ENCODE measurements at regions not wholly inside any gene's neighbourhood (a gene's known extent, or its start where the extent isn't known, plus 50 kb on each side); places are given as distances from the start of the nearest gene placed in this dataset.
"Not testable (repeated sequence)": the region's sequence is repeated elsewhere in the genome, so short reads cannot be mapped to it uniquely, and the experiment has no call there.

DNA sequence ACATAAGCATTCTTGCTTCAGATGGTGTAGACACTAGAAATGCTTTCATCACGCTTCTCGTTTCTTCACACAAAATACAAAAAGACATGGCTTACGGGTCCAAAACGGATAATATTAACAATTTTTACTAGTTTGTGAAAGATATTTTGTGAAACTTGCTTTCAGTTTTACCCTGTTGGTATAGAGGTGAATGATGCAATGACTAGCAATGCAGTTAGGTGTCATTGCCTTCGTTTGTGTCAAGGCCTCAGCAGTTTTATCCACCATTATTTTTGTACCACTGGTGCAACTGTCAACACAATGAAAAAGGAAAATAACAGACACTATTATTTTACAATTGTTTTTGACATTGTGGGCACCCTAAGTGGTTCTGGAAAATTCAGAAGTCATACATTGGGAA, 323.0 kb downstream of the FLRT2 start:
- Histone ChIP-seq H3K27ac (ENCODE audit: low read length) (no peak overlapping the region), H3K36me3 (replicated peaks; ENCODE audit: insufficient read depth, low read length) (no peaks in the 10 kb centered on the region), H3K9me2 (replicated peaks; ENCODE audit: insufficient read depth, low read length) (no peaks in the 10 kb centered on the region), H3K4me1 (ENCODE audit: low read length) (no peaks in the 10 kb centered on the region), H3K9me3 (replicated peaks; ENCODE audit: insufficient read depth, low read length) (no peaks in the 10 kb centered on the region), H3K9ac (ENCODE audit: low read length) (no peak overlapping the region), H3K4me2 (ENCODE audit: low read depth, low read length) (no peak overlapping the region), H3F3A (ENCODE audit: insufficient read depth, low read length) (no peaks in the 10 kb centered on the region), H4K20me1 (ENCODE audit: insufficient read depth, low read length) (no peaks in the 10 kb centered on the region), H2AFZ (ENCODE audit: low read length) (no peak overlapping the region), H3K79me2 (ENCODE audit: low read length) (no peaks in the 10 kb centered on the region), H3K4me3 (ENCODE audit: low read length) (no peak overlapping the region), H3K27me3 (replicated peaks; ENCODE audit: insufficient read depth, low read length) (no peaks in the 10 kb centered on the region)
- TF ChIP-seq EZH2phosphoT487 (IDR thresholded peaks at IDR 0.05; ENCODE audit: low read length), result no peak
- TF ChIP-seq, protein P1, sequence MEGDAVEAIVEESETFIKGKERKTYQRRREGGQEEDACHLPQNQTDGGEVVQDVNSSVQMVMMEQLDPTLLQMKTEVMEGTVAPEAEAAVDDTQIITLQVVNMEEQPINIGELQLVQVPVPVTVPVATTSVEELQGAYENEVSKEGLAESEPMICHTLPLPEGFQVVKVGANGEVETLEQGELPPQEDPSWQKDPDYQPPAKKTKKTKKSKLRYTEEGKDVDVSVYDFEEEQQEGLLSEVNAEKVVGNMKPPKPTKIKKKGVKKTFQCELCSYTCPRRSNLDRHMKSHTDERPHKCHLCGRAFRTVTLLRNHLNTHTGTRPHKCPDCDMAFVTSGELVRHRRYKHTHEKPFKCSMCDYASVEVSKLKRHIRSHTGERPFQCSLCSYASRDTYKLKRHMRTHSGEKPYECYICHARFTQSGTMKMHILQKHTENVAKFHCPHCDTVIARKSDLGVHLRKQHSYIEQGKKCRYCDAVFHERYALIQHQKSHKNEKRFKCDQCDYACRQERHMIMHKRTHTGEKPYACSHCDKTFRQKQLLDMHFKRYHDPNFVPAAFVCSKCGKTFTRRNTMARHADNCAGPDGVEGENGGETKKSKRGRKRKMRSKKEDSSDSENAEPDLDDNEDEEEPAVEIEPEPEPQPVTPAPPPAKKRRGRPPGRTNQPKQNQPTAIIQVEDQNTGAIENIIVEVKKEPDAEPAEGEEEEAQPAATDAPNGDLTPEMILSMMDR (IDR thresholded peaks at IDR 0.05; ENCODE audit: low read length), result no peak
- DNase-seq, result no peak

- not testable (repeated sequence) for H3K27me3 ChIP-seq (replicated peaks; ENCODE audit: insufficient read depth, low read length); H3K9me2 ChIP-seq (replicated peaks; ENCODE audit: insufficient read depth, low read length); DNase-seq; H2AFZ ChIP-seq (ENCODE audit: low read length); H3K79me2 ChIP-seq (ENCODE audit: low read length); H3K4me1 ChIP-seq (ENCODE audit: low read length); H3K27ac ChIP-seq (ENCODE audit: low read length); H3K36me3 ChIP-seq (replicated peaks; ENCODE audit: insufficient read depth, low read length); H3K9ac ChIP-seq (ENCODE audit: low read length); H3K4me3 ChIP-seq (ENCODE audit: low read length); H4K20me1 ChIP-seq (ENCODE audit: insufficient read depth, low read length); H3K9me3 ChIP-seq (replicated peaks; ENCODE audit: insufficient read depth, low read length); H3F3A ChIP-seq (ENCODE audit: insufficient read depth, low read length); H3K4me2 ChIP-seq (ENCODE audit: low read depth, low read length)
Observed at GRCh38 chr14:85852123-85852522, 322.2 kb downstream of the FLRT2 start.

- H3K27ac ChIP-seq (ENCODE audit: low read length); H3K9me3 ChIP-seq (replicated peaks; ENCODE audit: insufficient read depth, low read length); DNase-seq; H3K9ac ChIP-seq (ENCODE audit: low read length); H3K4me3 ChIP-seq (ENCODE audit: low read length); H3F3A ChIP-seq (ENCODE audit: insufficient read depth, low read length); H3K9me2 ChIP-seq (replicated peaks; ENCODE audit: insufficient read depth, low read length); H2AFZ ChIP-seq (ENCODE audit: low read length); H3K79me2 ChIP-seq (ENCODE audit: low read length); H3K36me3 ChIP-seq (replicated peaks; ENCODE audit: insufficient read depth, low read length); H4K20me1 ChIP-seq (ENCODE audit: insufficient read depth, low read length); H3K4me2 ChIP-seq (ENCODE audit: low read depth, low read length); H3K27me3 ChIP-seq (replicated peaks; ENCODE audit: insufficient read depth, low read length); H3K4me1 ChIP-seq (ENCODE audit: low read length): not testable (repeated sequence)
Observed at GRCh38 chr14:85830549-85830948, 300.6 kb downstream of the FLRT2 start.

DNA sequence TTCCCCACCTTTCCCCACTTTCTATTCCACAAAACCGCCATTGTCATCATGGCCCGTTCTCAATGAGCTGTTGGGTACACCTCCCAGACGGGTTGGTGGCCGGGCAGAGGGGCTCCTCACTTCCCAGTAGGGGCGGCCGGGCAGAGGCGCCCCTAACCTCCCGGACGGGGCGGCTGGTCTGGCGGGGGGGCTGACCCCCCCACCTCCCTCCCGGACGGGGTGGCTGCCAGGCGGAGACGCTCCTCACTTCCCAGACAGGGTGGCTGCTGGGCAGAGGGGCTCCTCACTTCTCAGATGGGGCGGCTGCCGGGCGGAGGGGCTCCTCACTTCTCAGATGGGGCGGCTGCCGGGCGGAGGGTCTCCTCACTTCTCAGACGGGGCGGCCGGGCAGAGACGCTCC, 299.7 kb downstream of the FLRT2 start:
- not testable (repeated sequence) for H3K4me3 ChIP-seq (ENCODE audit: low read length); H3K4me2 ChIP-seq (ENCODE audit: low read depth, low read length); H3K9me3 ChIP-seq (replicated peaks; ENCODE audit: insufficient read depth, low read length); H3K9me2 ChIP-seq (replicated peaks; ENCODE audit: insufficient read depth, low read length); H4K20me1 ChIP-seq (ENCODE audit: insufficient read depth, low read length); H2AFZ ChIP-seq (ENCODE audit: low read length); H3K27ac ChIP-seq (ENCODE audit: low read length); DNase-seq; H3K36me3 ChIP-seq (replicated peaks; ENCODE audit: insufficient read depth, low read length); H3K27me3 ChIP-seq (replicated peaks; ENCODE audit: insufficient read depth, low read length); H3K4me1 ChIP-seq (ENCODE audit: low read length); H3K9ac ChIP-seq (ENCODE audit: low read length); H3F3A ChIP-seq (ENCODE audit: insufficient read depth, low read length); H3K79me2 ChIP-seq (ENCODE audit: low read length)

GRCh38 chr14:85824526-85824925, 294.6 kb downstream of the FLRT2 start:
- Histone ChIP-seq H3F3A (ENCODE audit: insufficient read depth, low read length) (no peaks in the 10 kb centered on the region), H3K27me3 (replicated peaks; ENCODE audit: insufficient read depth, low read length) (no peaks in the 10 kb centered on the region), H3K9me2 (replicated peaks; ENCODE audit: insufficient read depth, low read length) (no peaks in the 10 kb centered on the region), H3K4me1 (ENCODE audit: low read length) (no peaks in the 10 kb centered on the region), H2AFZ (ENCODE audit: low read length) (no peak overlapping the region), H3K9me3 (replicated peaks; ENCODE audit: insufficient read depth, low read length) (no peaks in the 10 kb centered on the region), H3K27ac (ENCODE audit: low read length) (no peak overlapping the region), H3K4me2 (ENCODE audit: low read depth, low read length) (no peak overlapping the region), H4K20me1 (ENCODE audit: insufficient read depth, low read length) (no peaks in the 10 kb centered on the region), H3K4me3 (ENCODE audit: low read length) (no peak overlapping the region), H3K79me2 (ENCODE audit: low read length) (no peaks in the 10 kb centered on the region), H3K36me3 (replicated peaks; ENCODE audit: insufficient read depth, low read length) (no peaks in the 10 kb centered on the region), H3K9ac (ENCODE audit: low read length) (no peak overlapping the region)
- no peak for TF ChIP-seq EZH2 (optimal IDR thresholded peaks at IDR 0.05; ENCODE audit: low read depth, low read length)
- no peak for TF ChIP-seq EZH2phosphoT487 (IDR thresholded peaks at IDR 0.05; ENCODE audit: low read length)
- TF ChIP-seq, protein P1 (IDR thresholded peaks at IDR 0.05; ENCODE audit: low read length), result no peak
- no peak for DNase-seq
